ENCODE measurements at regions not wholly inside any gene's neighbourhood (a gene's known extent, or its start where the extent isn't known, plus 50 kb on each side); places are given as distances from the start of the nearest gene placed in this dataset.

DNA sequence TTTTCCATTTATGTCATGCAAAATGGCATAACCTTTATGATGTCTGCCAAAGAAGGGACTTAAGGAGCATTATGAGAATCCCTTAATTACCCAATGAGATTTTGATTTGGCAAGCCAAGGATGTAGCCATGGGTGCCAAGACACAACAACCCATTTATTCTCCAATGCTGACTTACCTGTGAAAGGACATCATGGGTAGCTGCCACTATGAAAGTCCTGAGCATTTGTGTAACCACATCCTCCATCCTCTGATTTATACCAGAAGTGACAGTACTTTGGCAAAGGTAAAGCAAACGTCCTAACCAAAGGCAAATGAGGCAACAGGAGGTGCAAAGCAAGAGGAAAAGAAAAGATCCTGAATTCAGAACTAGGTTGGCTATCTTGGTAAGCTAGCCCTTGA, 87.3 kb upstream of the EMCN start:
- Histone ChIP-seq H3K36me3 (no peaks in the 10 kb centered on the region), H3K4me1 (ENCODE audit: control insufficient read depth in 1 of 2, low read depth in 2 of 2) (no peaks in the 10 kb centered on the region), H3K27me3 (replicated peaks; ENCODE audit: insufficient read depth) (no peaks in the 10 kb centered on the region), H3K27ac (no peak overlapping the region), H3K4me3 (no peak overlapping the region), H3K9me3 (no peaks in the 10 kb centered on the region)
- ATAC-seq (ENCODE audit: insufficient number of reproducible peaks, low FRiP score, low read depth) (no peak), DNase-seq (ENCODE audit: low spot score) (no peak)
- TF ChIP-seq CTCF (IDR thresholded peaks at IDR 0.05) = no peak

GRCh38 chr4:100593935-100594334, 76.1 kb upstream of the EMCN start:
- Histone ChIP-seq H3K27ac (no peak overlapping the region), H3K27me3 (replicated peaks; ENCODE audit: insufficient read depth) (no peaks in the 10 kb centered on the region), H3K4me1 (ENCODE audit: control insufficient read depth in 1 of 2, low read depth in 2 of 2) (no peaks in the 10 kb centered on the region), H3K4me3 (no peak overlapping the region), H3K36me3 (no peaks in the 10 kb centered on the region), H3K9me3 (no peaks in the 10 kb centered on the region)
- DNase-seq (ENCODE audit: low spot score) = no peak
- no peak for ATAC-seq (ENCODE audit: insufficient number of reproducible peaks, low FRiP score, low read depth)
- no peak for TF ChIP-seq CTCF (IDR thresholded peaks at IDR 0.05)

DNA sequence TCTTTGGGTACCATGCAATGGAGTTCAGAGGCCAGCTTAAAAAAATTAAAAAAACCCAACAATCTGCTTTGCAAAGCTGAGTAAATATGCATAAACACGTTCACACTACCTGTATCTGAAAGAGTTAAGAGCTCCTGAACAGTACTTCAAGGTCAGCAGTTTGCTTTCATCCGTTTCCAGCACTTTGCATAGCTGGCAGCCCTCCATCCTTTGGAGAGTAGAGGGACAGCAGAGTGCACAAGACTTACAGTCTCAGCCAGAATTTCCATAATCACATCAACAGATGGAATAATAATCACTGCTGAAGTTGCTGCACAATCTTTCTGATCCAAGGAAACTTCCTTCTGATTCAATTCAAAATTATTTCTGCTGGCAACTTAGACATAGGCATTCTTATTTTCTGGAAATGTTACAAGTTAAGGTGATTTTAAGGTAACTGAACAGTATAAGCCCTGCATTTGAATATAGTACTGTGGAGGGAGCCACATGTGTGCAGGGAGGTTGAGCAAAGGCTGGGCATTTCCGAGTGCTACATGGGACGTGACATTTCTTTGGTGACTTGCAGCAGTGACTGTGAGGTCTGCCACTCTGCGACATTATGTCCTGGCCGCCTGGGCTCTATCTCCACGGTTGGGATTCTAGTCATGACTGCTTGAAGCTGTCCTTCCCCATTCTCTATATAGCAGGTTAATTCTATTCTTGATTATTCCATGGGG, 73.5 kb upstream of the EMCN start:
- Histone ChIP-seq H3K27ac (no peak overlapping the region), H3K27me3 (replicated peaks; ENCODE audit: insufficient read depth) (no peaks in the 10 kb centered on the region), H3K9me3 (no peaks in the 10 kb centered on the region), H3K4me1 (ENCODE audit: control insufficient read depth in 1 of 2, low read depth in 2 of 2) (no peaks in the 10 kb centered on the region), H3K36me3 (no peaks in the 10 kb centered on the region), H3K4me3 (no peak overlapping the region)
- DNase-seq (ENCODE audit: low spot score) (no peak), ATAC-seq (ENCODE audit: insufficient number of reproducible peaks, low FRiP score, low read depth) (no peak)
- no peak for TF ChIP-seq CTCF (IDR thresholded peaks at IDR 0.05)

GRCh38 chr4:100590325-100590724, 72.5 kb upstream of the EMCN start:
- no peak for TF ChIP-seq CTCF (IDR thresholded peaks at IDR 0.05)

GRCh38 chr4:100588076-100588475, 70.3 kb upstream of the EMCN start:
- no peaks in the 10 kb centered on the region for H3K27me3 ChIP-seq (replicated peaks; ENCODE audit: insufficient read depth)
- H3K4me3 ChIP-seq = no peak overlapping the region
- no peaks in the 10 kb centered on the region for H3K4me1 ChIP-seq (ENCODE audit: control insufficient read depth in 1 of 2, low read depth in 2 of 2)
- H3K27ac ChIP-seq = no peak overlapping the region
- DNase-seq (ENCODE audit: low spot score) (no peak), ATAC-seq (ENCODE audit: insufficient number of reproducible peaks, low FRiP score, low read depth) (no peak)
- TF ChIP-seq CTCF (IDR thresholded peaks at IDR 0.05) = no peak
- no peaks in the 10 kb centered on the region for H3K36me3 ChIP-seq
- H3K9me3 ChIP-seq = no peaks in the 10 kb centered on the region

More at GRCh38 chr4:100590325-100590724, 72.5 kb upstream of the EMCN start:
- Histone ChIP-seq H3K9me3 (no peaks in the 10 kb centered on the region), H3K4me3 (no peak overlapping the region), H3K36me3 (no peaks in the 10 kb centered on the region), H3K27ac (no peak overlapping the region), H3K27me3 (replicated peaks; ENCODE audit: insufficient read depth) (no peaks in the 10 kb centered on the region), H3K4me1 (ENCODE audit: control insufficient read depth in 1 of 2, low read depth in 2 of 2) (no peaks in the 10 kb centered on the region)
- DNase-seq (ENCODE audit: low spot score) (no peak), ATAC-seq (ENCODE audit: insufficient number of reproducible peaks, low FRiP score, low read depth) (no peak)

Measured in thoracic aorta (tissue), 2 donors.